GM12872 (cell line): ENCODE measurements at regions not wholly inside any gene's neighbourhood (a gene's known extent, or its start where the extent isn't known, plus 50 kb on each side); places are given as distances from the start of the nearest gene placed in this dataset.

Experiments
- TF ChIP-seq, protein P1 (sequence below): IDR thresholded peaks from 3 replicates; pipeline ENCODE4 v1.5.1; 2011; ENCODE audit warnings: low read depth, mild to moderate bottlenecking, low read length, moderate library complexity; ENCODE audit not compliant: insufficient read depth

DNA sequence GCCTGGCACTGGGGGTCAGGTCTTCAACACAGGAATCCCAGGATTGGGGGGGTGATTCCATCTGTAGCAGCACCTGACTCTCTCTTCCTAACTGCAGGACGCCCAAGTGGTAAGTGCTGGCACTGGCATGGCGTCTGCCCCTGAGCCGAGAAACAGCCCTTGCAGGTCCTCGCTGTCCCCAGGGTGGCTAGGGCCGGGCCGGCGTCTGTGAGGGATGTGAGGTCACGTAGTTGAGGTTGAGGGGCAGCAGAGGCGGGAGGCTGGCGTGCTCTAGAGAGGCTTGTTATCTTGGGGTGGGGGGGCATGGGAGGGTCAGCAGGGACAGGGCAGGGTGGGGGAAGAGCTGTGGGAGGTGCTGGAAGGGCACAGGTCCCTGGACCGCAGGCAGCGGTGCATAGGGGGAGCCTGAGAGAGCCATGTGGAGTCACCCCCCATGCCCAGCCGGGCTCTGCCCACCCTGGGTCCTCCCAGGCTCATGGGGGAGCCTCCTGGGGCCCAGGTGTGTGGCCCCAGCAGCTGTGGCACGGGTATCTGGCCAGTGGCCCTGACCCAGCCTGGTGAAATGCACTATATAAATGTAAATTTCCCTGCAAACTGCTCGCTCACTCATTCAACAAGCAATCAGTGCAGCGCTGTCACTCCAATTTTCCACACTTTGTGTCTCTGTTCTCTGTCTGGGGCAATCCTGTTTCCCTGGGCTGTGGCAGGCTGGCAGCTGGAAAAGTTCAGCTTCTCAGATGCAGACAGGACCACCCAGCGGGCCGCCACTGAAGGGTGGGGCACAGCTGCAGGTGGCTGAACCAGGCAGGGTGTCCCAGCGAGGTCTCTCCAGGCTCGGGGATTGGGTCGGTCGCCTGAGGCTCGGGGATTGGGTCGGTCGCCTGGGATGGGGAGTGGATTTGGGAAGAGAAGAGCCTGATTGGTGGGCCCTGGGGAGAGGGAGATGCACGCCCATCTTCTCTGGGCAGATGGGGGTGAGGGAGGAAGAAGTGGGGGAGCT is 102.2 kb upstream of the NKX1-1 start:
- TF ChIP-seq, protein P1, sequence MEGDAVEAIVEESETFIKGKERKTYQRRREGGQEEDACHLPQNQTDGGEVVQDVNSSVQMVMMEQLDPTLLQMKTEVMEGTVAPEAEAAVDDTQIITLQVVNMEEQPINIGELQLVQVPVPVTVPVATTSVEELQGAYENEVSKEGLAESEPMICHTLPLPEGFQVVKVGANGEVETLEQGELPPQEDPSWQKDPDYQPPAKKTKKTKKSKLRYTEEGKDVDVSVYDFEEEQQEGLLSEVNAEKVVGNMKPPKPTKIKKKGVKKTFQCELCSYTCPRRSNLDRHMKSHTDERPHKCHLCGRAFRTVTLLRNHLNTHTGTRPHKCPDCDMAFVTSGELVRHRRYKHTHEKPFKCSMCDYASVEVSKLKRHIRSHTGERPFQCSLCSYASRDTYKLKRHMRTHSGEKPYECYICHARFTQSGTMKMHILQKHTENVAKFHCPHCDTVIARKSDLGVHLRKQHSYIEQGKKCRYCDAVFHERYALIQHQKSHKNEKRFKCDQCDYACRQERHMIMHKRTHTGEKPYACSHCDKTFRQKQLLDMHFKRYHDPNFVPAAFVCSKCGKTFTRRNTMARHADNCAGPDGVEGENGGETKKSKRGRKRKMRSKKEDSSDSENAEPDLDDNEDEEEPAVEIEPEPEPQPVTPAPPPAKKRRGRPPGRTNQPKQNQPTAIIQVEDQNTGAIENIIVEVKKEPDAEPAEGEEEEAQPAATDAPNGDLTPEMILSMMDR, result no peak

DNA sequence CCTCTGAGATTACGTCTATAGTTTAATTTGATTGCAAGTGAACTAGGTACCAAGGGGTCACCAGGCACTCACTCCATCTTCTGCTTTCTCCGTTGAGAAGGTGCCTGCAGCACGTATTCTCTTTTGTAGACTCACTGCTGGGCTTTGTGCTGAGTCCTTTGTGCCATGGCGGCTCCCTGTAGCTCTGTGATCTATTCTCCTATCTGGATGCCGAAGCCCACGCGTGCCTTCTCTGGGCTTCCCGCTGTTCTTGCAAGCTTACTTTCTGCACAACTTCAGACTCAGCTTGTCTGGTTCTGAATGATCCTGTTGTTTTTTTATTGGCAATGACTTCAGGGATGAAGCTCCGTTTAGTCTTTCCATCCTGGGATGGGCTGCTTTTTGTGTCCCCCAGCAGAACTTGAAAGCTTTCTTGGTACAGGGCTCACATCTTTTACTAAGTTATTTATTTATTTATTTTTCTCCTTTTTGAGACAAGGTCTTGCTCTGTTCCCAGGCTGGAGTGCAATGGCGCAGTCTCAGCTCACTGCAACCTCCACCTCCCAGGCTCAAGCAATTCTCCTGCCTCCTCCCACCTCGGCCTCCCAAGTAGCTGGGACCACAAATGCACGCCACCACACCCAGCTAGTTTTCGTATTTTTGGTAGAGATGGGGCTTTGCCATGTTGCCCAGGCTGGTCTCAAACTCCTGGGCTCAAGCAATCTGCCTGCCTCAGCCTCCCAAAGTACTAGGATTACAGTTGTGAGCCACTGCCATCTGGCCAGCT is 100.9 kb upstream of the NKX1-1 start:
- TF ChIP-seq, protein P1, result no peak

DNA sequence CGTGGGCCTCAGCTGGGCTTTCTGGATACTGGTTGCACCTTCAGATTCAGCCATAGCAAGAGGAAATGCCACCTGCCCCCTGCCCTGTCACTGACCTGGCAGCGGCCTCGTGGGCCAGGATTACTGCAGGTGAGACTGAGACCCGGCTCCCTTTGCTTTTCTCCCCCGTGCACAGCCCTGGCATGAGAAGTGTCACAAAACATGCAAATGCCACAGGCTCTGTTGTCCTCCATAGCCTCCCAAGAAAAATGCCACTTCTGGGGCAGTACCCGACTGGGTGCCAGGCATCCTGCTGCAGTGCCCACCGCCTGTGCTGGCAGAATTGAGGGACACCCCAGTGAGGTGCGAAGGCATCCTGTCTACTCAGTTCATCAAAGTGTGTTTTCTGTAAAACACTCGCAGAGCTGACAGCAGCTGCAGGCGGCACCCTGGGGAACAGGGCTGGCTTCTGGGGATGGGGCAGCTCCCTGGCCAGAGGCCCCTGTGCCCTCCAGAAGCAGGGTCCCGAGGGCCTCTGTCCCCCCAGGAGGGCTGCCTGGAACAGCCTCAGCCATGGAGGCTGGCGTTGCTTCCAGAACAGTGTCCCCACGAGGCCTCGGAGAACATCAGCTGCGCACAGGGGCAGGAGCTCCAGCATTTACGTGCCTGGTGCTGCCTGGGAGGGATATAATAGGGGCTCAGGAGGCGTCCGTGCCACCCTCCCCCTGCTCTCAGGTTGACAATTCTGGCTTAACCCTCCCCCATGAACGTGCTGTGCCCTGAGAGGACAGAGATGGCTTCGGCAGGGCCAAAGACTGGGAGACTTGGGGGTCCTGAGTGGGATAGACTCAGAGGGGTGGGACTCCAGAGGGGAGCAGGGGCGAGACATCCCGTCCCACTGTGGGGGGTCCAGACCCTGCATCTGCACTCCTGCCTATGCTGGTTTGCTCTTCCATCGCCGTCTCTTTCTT is 99.5 kb upstream of the NKX1-1 start:
- TF ChIP-seq, protein P1, result no peak

DNA sequence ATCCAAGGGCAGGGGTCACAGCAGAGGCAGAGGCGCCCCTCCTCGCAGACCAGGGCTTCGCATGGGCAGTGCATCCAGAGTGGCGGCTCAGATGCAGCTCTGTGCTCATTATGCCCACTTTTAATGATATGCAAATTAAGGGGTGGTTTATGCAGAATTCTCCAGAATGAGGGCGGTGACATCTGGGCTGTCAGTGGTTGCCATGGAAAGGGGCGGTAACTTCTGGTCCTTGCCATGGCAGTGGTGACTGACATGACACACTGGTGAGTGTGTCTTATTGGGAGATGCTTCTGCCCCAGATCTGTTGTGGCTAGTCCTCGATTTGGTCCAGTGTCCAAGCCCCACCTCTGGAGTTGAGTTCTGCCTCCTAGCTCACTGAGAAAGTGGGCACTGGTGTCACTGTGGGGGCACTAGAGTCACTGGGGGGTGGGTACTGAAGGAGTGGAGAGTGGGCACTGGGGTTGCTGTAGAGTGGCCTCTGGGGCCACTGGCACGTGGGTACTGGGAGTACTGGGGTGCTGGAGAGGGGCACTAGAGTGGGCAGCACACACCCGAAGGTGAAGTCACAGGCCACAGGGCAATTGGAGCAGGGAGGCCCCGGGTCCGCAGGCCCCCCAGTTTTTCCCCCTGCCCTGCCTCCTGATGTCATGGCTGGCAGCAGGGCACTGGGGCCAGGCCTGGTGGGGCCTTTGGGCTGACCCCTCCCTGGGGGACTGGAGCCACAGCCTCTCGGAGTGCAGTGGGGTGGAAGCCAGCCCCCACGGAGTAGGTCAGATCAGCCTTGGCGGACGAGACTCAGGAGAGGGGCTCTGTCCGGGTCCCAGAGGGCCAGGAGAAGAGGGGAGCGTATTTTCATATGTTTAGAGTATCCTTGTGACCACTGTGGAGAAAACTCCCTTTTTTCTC is 98.6 kb upstream of the NKX1-1 start:
- TF ChIP-seq, protein P1, result no peak

DNA sequence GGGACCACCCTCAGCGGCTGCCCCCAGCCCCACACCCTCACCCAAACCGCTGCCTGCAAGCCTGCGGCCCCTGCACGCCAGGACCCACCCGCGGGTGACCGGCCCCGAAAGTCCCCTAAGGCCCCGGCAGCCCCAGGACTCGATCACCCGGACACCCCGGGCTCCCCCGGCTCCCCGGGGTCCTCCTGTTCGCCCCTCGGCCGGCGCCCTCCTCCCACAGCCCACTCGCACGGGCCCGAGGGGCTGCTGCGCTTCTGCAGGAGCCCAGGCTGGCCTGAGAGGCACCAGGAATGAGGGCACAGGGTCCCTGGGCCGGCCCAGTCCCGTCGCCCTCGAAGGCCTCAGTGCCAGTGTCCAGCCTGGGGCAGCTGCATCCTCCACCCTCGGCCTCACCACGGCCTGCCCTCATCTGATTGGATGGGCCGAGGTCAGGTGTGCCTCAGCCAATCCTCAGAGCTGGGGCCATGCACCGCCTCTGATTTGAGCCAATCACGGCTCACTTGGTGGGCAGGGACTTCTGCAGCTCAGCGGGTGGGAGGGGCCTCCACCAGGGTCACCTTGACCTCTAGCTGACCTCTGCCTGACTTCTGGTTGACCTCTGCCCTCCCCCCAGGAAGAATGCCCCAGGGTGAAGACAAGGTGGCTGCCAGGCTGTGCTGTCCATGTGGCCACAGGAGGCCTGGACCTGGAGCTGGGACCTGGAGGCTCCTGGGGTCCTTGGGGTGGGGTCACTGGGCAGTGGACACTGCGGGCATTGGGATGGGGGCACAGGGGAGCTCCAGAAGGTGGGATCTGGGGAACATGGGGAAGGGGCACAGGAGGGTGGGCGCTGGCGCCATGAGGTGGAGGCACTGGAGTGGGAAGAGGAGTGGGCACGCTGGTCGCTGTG is 97.6 kb upstream of the NKX1-1 start:
- TF ChIP-seq, protein P1, result no peak

DNA sequence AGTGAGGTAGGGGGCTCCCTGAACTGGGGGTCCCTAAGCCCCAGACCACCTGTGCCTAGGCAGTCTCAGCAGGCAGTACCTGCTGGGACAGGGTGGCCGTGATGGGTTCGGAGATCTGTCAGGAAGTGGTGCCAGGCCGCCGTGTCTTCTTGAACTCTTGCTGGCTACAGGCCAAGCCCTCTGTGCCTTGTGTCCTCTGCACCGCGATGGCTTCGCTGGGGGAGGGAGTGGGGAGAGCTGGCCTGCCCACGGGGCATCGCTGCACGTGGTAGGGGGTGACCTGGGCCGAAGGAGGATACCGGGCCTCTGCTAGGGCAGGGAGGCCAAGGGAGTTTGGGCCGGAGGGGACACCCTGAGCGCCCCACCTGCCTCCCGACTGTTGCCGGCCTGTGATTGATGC is 96.7 kb upstream of the NKX1-1 start:
- TF ChIP-seq, protein P1, result no peak
